ENCODE measurements at regions not wholly inside any gene's neighbourhood (a gene's known extent, or its start where the extent isn't known, plus 50 kb on each side); places are given as distances from the start of the nearest gene placed in this dataset.

DNA sequence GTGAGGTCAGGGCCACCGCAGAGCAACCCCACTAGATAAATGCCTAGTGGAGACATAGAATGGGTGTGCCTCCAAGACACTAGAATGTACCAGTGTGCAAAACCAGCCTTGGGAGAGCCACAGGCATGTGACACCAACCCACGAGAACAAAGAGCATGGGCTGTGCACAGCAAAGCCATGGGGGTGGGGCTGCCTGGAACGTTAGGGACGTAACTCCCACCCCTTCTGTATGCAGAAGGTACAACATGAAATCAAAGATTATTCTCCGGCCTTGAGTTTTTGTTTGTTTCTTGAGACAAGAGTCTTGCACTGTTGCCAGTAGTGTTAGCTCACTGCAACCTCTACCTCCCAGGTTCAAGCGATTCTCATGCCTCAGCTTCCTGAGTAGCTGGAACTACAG, 99.5 kb downstream of the MID1IP1 start:
- TF ChIP-seq CTCF (IDR thresholded peaks at IDR 0.05; ENCODE audit: unreplicated experiment): no peak
- no peak for DNase-seq
- CTCF ChIA-PET: no interaction called here
- intact Hi-C loops (cut with micrococcal nuclease; ENCODE audit: unreplicated experiment): no loop called here
- Mint-ChIP-seq H3K4me3 (ENCODE audit: low read depth, unreplicated experiment) (no peak overlapping the region), H3K27me3 (ENCODE audit: unreplicated experiment) (no peaks in the 10 kb centered on the region), H3K27ac (ENCODE audit: unreplicated experiment) (no peak overlapping the region), H3K9me3 (ENCODE audit: low read depth, unreplicated experiment) (no peaks in the 10 kb centered on the region), H3K36me3 (ENCODE audit: insufficient read depth, unreplicated experiment) (no peaks in the 10 kb centered on the region), H3K4me1 (ENCODE audit: low read depth, unreplicated experiment) (no peaks in the 10 kb centered on the region)
- BruUV-seq (replicated peaks): no TSS peak

DNA sequence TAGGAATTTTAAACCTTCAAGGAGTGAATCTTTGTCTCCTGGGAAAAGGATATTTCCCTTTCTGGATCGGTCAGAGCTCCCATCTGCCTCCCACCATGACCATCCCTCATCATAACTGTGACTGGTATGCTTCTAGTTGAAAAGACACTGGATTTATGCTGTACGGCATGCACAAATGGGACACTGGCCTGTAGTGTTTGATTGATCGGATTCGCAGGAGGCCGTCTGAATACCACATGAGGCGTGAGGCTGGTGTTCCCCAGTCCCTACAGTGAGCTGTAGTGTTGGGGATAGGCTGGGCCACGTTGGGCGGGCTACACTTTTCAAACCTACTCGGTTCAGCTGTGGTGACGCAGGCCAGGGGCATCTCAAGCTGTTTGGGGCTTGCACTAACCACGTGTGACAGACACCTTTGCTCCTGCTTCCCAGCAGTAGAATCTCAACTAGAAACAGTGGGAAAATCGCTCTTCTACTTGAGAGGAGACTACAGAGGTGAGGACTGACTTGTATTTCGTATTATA, 101.8 kb downstream of the MID1IP1 start:
- no peaks in the 10 kb centered on the region for H3K36me3 Mint-ChIP-seq (ENCODE audit: insufficient read depth, unreplicated experiment)
- no peak for DNase-seq
- CTCF ChIA-PET: no interaction called here
- TF ChIP-seq CTCF (IDR thresholded peaks at IDR 0.05; ENCODE audit: unreplicated experiment): no peak
- no TSS peak for BruUV-seq (replicated peaks)
- no peak overlapping the region for H3K4me3 Mint-ChIP-seq (ENCODE audit: low read depth, unreplicated experiment)
- H3K4me1 Mint-ChIP-seq (ENCODE audit: low read depth, unreplicated experiment): no peaks in the 10 kb centered on the region
- intact Hi-C loops (cut with micrococcal nuclease; ENCODE audit: unreplicated experiment): no loop called here
- H3K27me3 Mint-ChIP-seq (ENCODE audit: unreplicated experiment): no peaks in the 10 kb centered on the region
- H3K27ac Mint-ChIP-seq (ENCODE audit: unreplicated experiment): no peak overlapping the region
- H3K9me3 Mint-ChIP-seq (ENCODE audit: low read depth, unreplicated experiment): no peaks in the 10 kb centered on the region

GRCh38 chrX:38916801-38917200, 115.5 kb downstream of the MID1IP1 start:
- no peaks in the 10 kb centered on the region for H3K36me3 Mint-ChIP-seq (ENCODE audit: insufficient read depth, unreplicated experiment)
- H3K27me3 Mint-ChIP-seq (ENCODE audit: unreplicated experiment): no peaks in the 10 kb centered on the region
- no TSS peak for BruUV-seq (replicated peaks)
- CTCF ChIA-PET: no interaction called here
- no peak for DNase-seq
- TF ChIP-seq CTCF (IDR thresholded peaks at IDR 0.05; ENCODE audit: unreplicated experiment): no peak
- H3K27ac Mint-ChIP-seq (ENCODE audit: unreplicated experiment): no peak overlapping the region
- peaks cover 2% of the 10 kb centered on the region for H3K9me3 Mint-ChIP-seq (ENCODE audit: low read depth, unreplicated experiment)
- intact Hi-C loops (cut with micrococcal nuclease; ENCODE audit: unreplicated experiment): no loop called here
- no peak overlapping the region for H3K4me3 Mint-ChIP-seq (ENCODE audit: low read depth, unreplicated experiment)
- H3K4me1 Mint-ChIP-seq (ENCODE audit: low read depth, unreplicated experiment): no peaks in the 10 kb centered on the region

- DNase-seq: no peak
- no peaks in the 10 kb centered on the region for H3K4me1 Mint-ChIP-seq (ENCODE audit: low read depth, unreplicated experiment)
- H3K9me3 Mint-ChIP-seq (ENCODE audit: low read depth, unreplicated experiment): peaks cover 2% of the 10 kb centered on the region
- no peaks in the 10 kb centered on the region for H3K27me3 Mint-ChIP-seq (ENCODE audit: unreplicated experiment)
- H3K36me3 Mint-ChIP-seq (ENCODE audit: insufficient read depth, unreplicated experiment): no peaks in the 10 kb centered on the region
- H3K27ac Mint-ChIP-seq (ENCODE audit: unreplicated experiment): no peak overlapping the region
- no peak for TF ChIP-seq CTCF (IDR thresholded peaks at IDR 0.05; ENCODE audit: unreplicated experiment)
- H3K4me3 Mint-ChIP-seq (ENCODE audit: low read depth, unreplicated experiment): no peak overlapping the region
- no TSS peak for BruUV-seq (replicated peaks)
- intact Hi-C loops (cut with micrococcal nuclease; ENCODE audit: unreplicated experiment): no loop called here
- CTCF ChIA-PET: no interaction called here
These were observed 116.7 kb downstream of the MID1IP1 start for GRCh38 chrX:38917954-38918353.

Data from Calu3 (cell line).